SW480 (cell line): ENCODE measurements at regions not wholly inside any gene's neighbourhood (a gene's known extent, or its start where the extent isn't known, plus 50 kb on each side); places are given as distances from the start of the nearest gene placed in this dataset.
"Not testable (repeated sequence)": the region's sequence is repeated elsewhere in the genome, so short reads cannot be mapped to it uniquely, and the experiment has no call there.

ENCODE experiments used
- DNase-seq: peaks from one replicate; pipeline ENCODE4 v3.0.0-alpha.2; 2016; ENCODE audit warnings: low spot score

DNA sequence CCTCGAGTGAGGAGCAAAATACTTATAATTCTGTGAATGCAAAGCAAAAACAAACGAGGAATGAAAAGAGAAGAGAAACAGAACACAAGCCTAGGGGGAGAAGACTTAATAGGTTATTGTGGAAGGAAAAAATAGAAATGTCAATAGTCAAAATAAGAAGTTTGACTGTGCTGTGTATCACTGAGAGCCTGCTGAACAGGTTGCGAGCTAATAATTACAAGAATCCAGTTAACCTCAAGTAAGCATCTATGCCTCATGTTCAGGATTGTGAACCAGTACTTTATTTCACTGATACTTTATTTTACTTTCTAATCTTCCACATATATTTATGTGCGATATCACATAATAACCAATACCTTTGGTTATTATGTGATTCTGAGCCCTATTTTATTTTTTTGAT is 316.7 kb downstream of the OTUD1 start:
- DNase-seq = no peak

DNA sequence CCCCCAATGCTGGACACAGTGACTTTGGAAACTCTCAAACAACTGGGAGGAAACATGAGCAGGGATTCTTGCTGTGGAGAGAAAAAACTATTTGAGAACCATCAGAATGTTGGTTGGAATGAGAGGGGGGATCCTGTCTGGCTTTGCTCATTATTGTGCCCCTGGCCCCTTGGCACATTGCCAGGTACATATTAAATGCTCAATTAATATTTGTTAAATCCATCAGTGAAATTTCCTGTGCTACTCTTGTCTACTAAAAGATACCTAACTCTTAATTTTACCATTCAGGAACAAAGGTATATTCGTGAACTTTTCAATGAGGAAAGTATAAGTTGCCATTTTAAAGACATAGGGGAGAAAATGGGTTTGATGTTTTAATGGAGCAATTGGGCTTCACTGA is 329.4 kb downstream of the OTUD1 start:
- DNase-seq = no peak

GRCh38 chr10:23777153-23777552 is 338.3 kb downstream of the OTUD1 start:
- DNase-seq = no peak

GRCh38 chr10:23779301-23779700 is 340.4 kb downstream of the OTUD1 start:
- no peak for DNase-seq

DNA sequence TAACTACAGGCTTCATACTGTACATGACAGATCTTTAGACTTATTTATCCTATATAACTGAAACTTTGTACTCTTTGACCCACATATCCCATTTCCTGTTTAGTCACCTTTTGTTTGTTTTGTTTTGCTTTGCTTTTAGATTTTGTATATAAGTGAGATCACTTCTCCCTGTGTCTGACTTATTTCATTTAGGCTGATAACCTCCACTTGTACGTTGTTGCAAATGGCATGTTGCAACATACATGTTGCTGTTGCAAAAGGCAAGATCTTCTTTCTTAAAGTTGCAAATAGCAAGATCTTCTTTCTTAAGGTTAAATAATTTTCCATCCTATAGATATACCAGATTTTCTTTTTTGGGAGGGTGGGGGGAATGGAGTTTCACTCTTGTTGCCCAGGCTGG is 341.5 kb downstream of the OTUD1 start:
- no peak for DNase-seq

- DNase-seq = no peak
These were observed 347.7 kb downstream of the OTUD1 start for GRCh38 chr10:23786594-23786993.

DNA sequence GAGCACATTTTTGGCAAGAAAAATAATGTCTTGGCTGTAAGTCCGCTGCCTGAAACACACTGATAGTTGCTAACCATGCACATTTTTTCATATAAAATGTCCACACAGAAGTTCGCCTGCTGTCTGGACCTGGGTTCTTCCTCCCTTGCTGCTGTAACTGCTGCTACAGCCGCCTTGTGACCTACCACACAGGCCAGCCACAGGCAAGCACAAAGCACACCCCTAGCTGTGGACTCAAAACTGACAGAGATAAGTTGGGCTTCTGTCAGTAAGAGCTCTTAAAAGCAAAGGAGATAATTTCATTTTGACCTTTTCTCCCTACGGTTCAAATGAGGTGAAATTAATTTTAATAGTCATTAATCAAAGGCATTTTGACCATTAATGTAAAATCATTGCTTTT is 354.7 kb downstream of the OTUD1 start:
- DNase-seq = no peak

DNA sequence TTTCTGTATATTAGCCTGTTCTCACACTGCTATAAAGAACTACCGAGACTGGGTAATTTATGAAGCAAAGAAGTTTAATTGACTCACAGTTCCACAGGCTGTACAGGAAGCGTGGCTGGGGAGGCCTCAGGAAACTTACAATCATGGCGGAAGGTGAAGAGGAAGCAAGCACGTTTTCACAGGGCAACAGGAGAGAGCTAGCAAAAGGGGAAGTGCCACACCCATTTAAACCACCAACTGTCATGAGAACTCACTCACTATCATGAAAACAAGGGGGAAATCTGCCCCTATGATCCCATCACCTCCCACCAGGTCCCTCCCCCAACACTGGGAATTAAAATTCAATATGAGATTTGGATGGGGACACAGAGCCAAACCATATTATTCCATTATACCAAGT is 358.6 kb downstream of the OTUD1 start:
- DNase-seq = not testable (repeated sequence)

DNA sequence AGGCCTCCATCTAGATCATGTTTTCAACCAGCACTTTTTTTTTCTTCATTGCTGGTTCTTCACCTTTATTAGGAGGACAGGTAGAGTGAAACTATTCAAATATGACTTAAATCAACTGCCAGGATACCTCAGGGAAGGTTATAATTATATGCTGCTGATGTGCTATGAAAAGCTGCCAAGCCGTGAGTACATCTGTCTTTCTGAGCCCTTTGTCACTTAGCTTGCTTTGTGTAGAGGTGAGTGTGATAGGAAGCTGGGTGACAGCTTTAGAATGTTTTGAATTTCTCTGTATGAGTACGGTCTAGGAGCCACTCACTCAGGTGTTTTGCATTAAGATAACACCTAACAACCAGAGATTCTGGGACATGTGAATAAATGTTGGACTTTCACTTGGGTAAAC is 365.2 kb downstream of the OTUD1 start:
- DNase-seq = no peak

GRCh38 chr10:23813687-23814086 is 374.8 kb downstream of the OTUD1 start:
- no peak for DNase-seq

DNA sequence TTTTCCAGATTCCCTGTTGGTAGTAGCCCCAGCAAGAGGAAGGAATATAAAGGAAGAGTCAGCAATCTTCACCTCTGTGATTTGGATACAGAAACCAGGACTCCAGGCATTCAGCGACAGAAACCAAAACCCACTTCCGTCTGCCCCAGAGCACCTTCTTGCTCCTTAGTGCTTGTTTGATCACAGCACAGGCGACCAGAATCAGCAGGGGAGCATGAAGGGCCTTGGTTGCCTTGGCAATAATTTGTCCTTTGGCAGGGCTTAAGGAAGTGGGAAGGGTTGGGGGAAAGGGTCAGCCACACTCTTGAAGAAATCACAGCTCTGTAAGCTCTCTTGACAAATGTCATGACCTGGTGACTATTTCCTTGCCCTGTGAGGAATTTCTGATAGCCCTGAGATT is 379.6 kb downstream of the OTUD1 start:
- DNase-seq = no peak

- DNase-seq = no peak
These were observed 381.9 kb downstream of the OTUD1 start for GRCh38 chr10:23820792-23821191.

- DNase-seq = no peak
These were observed 384.1 kb upstream of the KIAA1217 start for GRCh38 chr10:23824822-23825221.

GRCh38 chr10:23826421-23826820 is 382.5 kb upstream of the KIAA1217 start:
- DNase-seq = peak; percentile 5

DNA sequence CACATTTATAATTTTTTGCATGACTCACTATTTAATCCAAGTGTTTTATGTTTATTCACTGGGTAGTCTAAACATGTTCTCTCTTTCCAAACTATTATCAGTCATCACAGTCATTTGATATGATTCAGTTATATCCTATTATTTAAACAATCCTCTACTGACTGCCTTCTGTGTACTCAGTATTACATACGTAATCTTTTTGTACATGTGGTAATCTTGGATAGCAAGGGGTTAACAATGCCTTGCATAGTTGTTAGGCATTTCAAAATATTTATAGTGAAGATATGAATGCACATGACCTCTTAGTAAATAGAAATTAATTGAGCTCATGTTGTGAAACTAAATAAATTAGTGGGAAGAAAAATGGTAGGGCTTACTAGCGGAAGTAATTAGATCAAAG is 379.4 kb upstream of the KIAA1217 start:
- no peak for DNase-seq

GRCh38 chr10:23834091-23834490 is 374.8 kb upstream of the KIAA1217 start:
- DNase-seq = no peak

DNA sequence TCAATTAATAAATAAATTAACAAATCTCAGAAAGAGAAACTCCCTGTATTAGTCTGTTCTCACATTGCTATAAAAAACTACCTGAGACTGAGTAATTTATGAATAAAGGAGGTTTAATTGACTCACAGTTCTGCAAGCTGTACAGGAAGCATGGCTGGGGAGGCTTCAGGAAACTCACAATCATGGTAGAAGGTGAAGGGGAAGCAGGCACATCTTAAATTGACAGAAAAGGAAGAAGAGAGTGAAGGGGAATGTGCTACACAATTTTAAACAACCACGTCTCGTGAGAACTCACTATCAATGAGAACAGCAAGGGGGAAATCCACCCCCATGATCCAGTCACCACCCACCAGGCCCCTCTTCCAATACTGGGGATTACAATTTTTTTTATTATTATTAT is 358.3 kb upstream of the KIAA1217 start:
- DNase-seq = no peak

- DNase-seq = no peak
These were observed 349.3 kb upstream of the KIAA1217 start for GRCh38 chr10:23859598-23859997.

- no peak for DNase-seq
These were observed 344.2 kb upstream of the KIAA1217 start for GRCh38 chr10:23864631-23865147.

DNA sequence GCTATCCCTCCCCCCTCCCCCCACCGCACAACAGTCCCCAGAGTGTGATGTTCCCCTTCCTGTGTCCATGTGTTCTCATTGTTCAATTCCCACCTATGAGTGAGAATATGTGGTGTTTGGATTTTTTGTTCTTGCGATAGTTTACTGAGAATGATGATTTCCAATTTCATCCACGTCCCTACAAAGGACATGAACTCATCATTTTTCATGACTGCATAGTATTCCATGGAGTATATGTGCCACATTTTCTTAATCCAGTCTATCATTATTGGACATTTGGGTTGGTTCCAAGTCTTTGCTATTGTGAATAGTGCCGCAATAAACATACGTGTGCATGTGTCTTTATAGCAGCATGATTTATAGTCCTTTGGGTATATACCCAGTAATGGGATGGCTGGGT is 342.0 kb upstream of the KIAA1217 start:
- not testable (repeated sequence) for DNase-seq

- DNase-seq = no peak
These were observed 340.8 kb upstream of the KIAA1217 start for GRCh38 chr10:23868121-23868520.

DNA sequence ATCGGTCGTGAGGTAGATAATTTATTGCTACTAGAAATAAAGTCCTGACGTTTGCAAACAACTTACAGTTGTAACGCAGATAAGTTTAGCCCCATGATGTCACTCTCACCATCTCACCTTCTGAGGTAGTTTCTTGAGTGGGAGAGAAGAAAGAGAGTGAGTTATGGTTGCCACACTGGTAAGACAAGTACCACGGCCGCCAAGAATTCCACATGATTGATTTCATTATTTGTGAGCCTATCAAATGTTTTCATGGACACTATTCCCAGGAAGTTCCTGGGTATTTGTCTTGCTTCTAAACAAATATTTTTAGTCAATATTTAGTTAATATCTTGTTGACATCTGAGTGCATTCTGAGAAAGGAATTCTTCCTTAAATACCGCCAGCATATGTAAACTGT is 339.4 kb upstream of the KIAA1217 start:
- DNase-seq = no peak

DNA sequence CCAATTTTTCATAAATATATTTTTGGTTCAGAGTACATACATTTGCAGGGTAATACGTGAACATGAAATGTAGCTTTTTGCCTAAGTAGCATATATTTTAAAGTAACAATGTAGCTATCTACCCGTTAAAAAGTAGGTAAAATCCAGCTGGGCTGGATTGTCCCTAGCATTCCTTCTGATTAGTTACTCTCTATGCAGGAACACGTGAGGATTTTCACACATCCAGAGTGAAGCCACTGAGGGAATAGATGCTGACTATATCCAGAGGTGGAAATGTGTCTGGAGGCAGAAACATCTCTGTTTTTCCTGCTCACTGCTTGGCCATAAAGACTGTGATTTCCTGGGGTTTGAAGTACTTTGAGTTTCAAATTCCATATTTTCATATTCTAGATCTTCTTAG is 338.9 kb upstream of the KIAA1217 start:
- no peak for DNase-seq

DNA sequence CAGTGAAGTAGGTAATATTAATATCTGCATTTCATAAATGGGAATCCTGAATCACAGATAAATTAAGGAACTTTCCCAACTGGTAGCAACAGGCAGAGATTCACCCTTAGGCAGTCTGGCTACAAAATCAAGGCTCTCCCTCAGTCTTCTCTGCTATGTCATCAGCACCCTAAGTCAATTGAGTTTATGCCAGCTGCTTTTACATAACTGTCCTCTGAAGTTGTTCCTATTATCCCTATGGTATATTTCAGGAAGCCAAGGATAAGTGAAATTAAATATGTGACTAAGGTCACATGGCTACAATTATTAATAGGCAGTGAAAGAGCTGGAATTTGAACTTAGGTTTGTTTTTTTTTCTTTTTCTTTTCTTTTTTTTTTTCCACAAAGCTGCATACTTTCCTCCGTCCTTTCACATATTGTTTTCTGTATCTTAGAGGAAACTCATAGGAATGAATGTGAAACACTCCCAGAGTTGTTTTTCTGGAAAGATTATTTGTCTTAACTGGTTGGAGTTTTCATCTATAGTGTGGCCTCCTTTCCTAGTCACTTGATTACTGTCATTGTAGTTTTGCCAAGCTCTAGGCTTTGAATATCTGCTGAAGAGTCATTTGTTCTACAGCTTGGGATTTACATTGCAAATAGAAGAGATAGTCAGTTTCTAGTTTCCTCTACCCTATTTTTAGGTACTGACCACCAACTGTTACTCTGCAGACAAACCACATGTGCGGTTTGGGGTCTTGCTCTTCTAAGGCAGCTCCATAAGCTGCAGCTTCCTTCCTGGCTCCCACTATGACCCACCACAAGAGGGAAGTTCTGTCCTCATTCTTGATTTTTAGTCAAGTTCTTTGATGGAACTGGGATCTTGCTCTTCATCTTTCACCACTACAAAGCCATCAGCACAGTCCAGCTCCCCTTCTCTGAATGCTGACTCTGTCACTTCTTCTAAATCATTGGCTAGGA is 338.0 kb upstream of the KIAA1217 start:
- no peak for DNase-seq
